OCI-LY7 (cell line): ENCODE measurements at regions not wholly inside any gene's neighbourhood (a gene's known extent, or its start where the extent isn't known, plus 50 kb on each side); places are given as distances from the start of the nearest gene placed in this dataset.

Experiments used
- BruUV-seq: library from RNA; stranded (reverse); fragments of 400-500 nt; replicated peaks from 2 replicates; lab custom pipeline; 2021; lab: Mats Ljungman, UMichigan
- CTCF ChIA-PET: fragments of 300-600 bp; sonication (Branson Sonifier 250); formaldehyde crosslinking; loops from one replicate; lab custom pipeline; 2022; ENCODE audit warnings: antibody characterized with exemption; ENCODE audit not compliant: unreplicated experiment; lab: Charles Lee
- POLR2A ChIA-PET: fragments of 300-600 bp; sonication (Branson Sonifier 250); formaldehyde crosslinking; loops from one replicate; lab custom pipeline; 2022; ENCODE audit warnings: antibody characterized with exemption; lab: Charles Lee
- DNase-seq: peaks from one replicate; pipeline ENCODE4 v3.0.0-alpha.2; 2015; ENCODE audit warnings: low spot score
- H2AFZ ChIP-seq: fragments of 200-600 bp; sonication (generic), shearing (Covaris generic); 2 replicates; pipeline ENCODE4 v1.6.1; 2014; ENCODE audit warnings: mild to moderate bottlenecking, antibody characterized with exemption, low read length, moderate library complexity
- H3K27ac ChIP-seq: fragments of 200-600 bp; sonication (generic); 2 replicates; pipeline ENCODE4 v1.5.1; 2014; ENCODE audit warnings: mixed run types, low read depth, mild to moderate bottlenecking, moderate library complexity, low read length, inconsistent platforms; ENCODE audit not compliant: poor library complexity, severe bottlenecking
- H3K36me3 ChIP-seq: fragments of 200-600 bp; sonication (generic); 2 replicates; pipeline ENCODE4 v1.6.1; 2014; ENCODE audit warnings: mild to moderate bottlenecking, antibody characterized with exemption, low read length, moderate library complexity, mixed read lengths; ENCODE audit not compliant: insufficient read depth
- H3K4me1 ChIP-seq: fragments of 200-600 bp; sonication (generic); 2 replicates; pipeline ENCODE4 v1.5.1; 2014; ENCODE audit warnings: mild to moderate bottlenecking, low read length; ENCODE audit not compliant: insufficient read depth, poor library complexity, severe bottlenecking
- H3K4me2 ChIP-seq: fragments of 200-600 bp; sonication (generic); 2 replicates; pipeline ENCODE4 v1.6.1; 2014; ENCODE audit warnings: mild to moderate bottlenecking, low read length
- H3K4me3 ChIP-seq: fragments of 200-600 bp; sonication (generic); 2 replicates; pipeline ENCODE4 v1.5.1; 2014; ENCODE audit warnings: mild to moderate bottlenecking, low read depth, low read length; ENCODE audit not compliant: poor library complexity, severe bottlenecking
- H3K79me2 ChIP-seq: fragments of 200-600 bp; sonication (generic); 2 replicates; pipeline ENCODE4 v1.6.1; 2016; ENCODE audit warnings: low read depth, mild to moderate bottlenecking, low read length, moderate library complexity, mixed read lengths; ENCODE audit not compliant: insufficient read depth
- H3K9me2 ChIP-seq: fragments of 200-600 bp; sonication (generic); 2 replicates; pipeline ENCODE4 v1.6.1; 2016; ENCODE audit warnings: mild to moderate bottlenecking, low read length, mixed read lengths; ENCODE audit not compliant: insufficient read depth
- H3K9me3 ChIP-seq: fragments of 200-600 bp; sonication (generic); 2 replicates; pipeline ENCODE4 v1.6.1; 2014; ENCODE audit warnings: mild to moderate bottlenecking, mixed run types, low read length, mixed read lengths
- H4K20me1 ChIP-seq: fragments of 200-600 bp; sonication (generic); 2 replicates; pipeline ENCODE4 v1.6.1; 2014; ENCODE audit warnings: mild to moderate bottlenecking, antibody characterized with exemption, low read length, moderate library complexity, mixed read lengths; ENCODE audit not compliant: insufficient read depth
- CTCF ChIP-seq: fragments of 200-600 bp; sonication (generic); conservative IDR thresholded peaks from 2 replicates; pipeline ENCODE4 v1.5.1; 2014; ENCODE audit warnings: mild to moderate bottlenecking, antibody characterized with exemption, low read length, moderate library complexity, mixed read lengths
- EZH2phosphoT487 ChIP-seq: fragments of 200-600 bp; sonication (generic); IDR thresholded peaks from 2 replicates; pipeline ENCODE4 v1.6.1; 2018; ENCODE audit warnings: low read depth, borderline replicate concordance, mild to moderate bottlenecking, mixed run types, antibody characterized with exemption, low read length, moderate library complexity, mixed read lengths
- intact Hi-C: fragments of 100-400 bp; cut with micrococcal nuclease; formaldehyde crosslinking; loops from one replicate; pipeline ENCODE4 v1.10.0; 2022; ENCODE audit not compliant: unreplicated experiment

GRCh38 chr5:42216904-42217303 lies 206.3 kb upstream of the GHR start:
- H3K36me3 ChIP-seq: no peaks in the 10 kb centered on the region
- no peaks in the 10 kb centered on the region for H3K4me1 ChIP-seq
- no TSS peak for BruUV-seq
- H4K20me1 ChIP-seq: no peaks in the 10 kb centered on the region
- intact Hi-C loops: no loop called here
- no peak overlapping the region for H3K4me2 ChIP-seq
- H3K9me2 ChIP-seq: no peaks in the 10 kb centered on the region
- no peaks in the 10 kb centered on the region for H3K9me3 ChIP-seq
- H3K79me2 ChIP-seq: no peaks in the 10 kb centered on the region
- no peak overlapping the region for H3K4me3 ChIP-seq
- no peak overlapping the region for H3K27ac ChIP-seq
- ChIA-PET POLR2A (no interaction called here), CTCF (no interaction called here)
- H2AFZ ChIP-seq: no peak overlapping the region
- no peak for DNase-seq
- TF ChIP-seq CTCF (no peak), EZH2phosphoT487 (no peak)

GRCh38 chr5:42217791-42218190 lies 205.4 kb upstream of the GHR start:
- no peaks in the 10 kb centered on the region for H3K9me2 ChIP-seq
- intact Hi-C loops: no loop called here
- CTCF ChIA-PET: no interaction called here

GRCh38 chr5:42225009-42225408 lies 198.2 kb upstream of the GHR start:
- DNase-seq: no peak
- intact Hi-C loops: no loop called here
- H2AFZ ChIP-seq: no peak overlapping the region
- BruUV-seq: no TSS peak
- H3K79me2 ChIP-seq: no peaks in the 10 kb centered on the region
- H4K20me1 ChIP-seq: no peaks in the 10 kb centered on the region
- H3K4me2 ChIP-seq: no peak overlapping the region
- H3K27ac ChIP-seq: no peak overlapping the region
- no peaks in the 10 kb centered on the region for H3K4me1 ChIP-seq
- TF ChIP-seq CTCF (no peak), EZH2phosphoT487 (no peak)
- H3K36me3 ChIP-seq: no peaks in the 10 kb centered on the region
- no peaks in the 10 kb centered on the region for H3K9me2 ChIP-seq
- ChIA-PET CTCF (no interaction called here), POLR2A (no interaction called here)
- H3K4me3 ChIP-seq: no peak overlapping the region
- H3K9me3 ChIP-seq: no peaks in the 10 kb centered on the region

More at GRCh38 chr5:42217791-42218190, 205.4 kb upstream of the GHR start:
- no TSS peak for BruUV-seq
- H3K27ac ChIP-seq: no peak overlapping the region
- no peaks in the 10 kb centered on the region for H3K36me3 ChIP-seq
- no peaks in the 10 kb centered on the region for H3K9me3 ChIP-seq
- no peak for TF ChIP-seq CTCF
- TF ChIP-seq EZH2phosphoT487: no peak
- DNase-seq: no peak
- H4K20me1 ChIP-seq: no peaks in the 10 kb centered on the region
- H3K4me2 ChIP-seq: no peak overlapping the region
- no peak overlapping the region for H3K4me3 ChIP-seq
- POLR2A ChIA-PET: no interaction called here
- no peaks in the 10 kb centered on the region for H3K79me2 ChIP-seq
- no peak overlapping the region for H2AFZ ChIP-seq
- H3K4me1 ChIP-seq: no peaks in the 10 kb centered on the region
